Stimulated activated CD8-positive, alpha-beta memory T cell treated with anti-CD3 and anti-CD28 coated beads, Interleukin-4, amount 100 ng/mL, for 1 hour (primary cell): ENCODE measurements at regions not wholly inside any gene's neighbourhood (a gene's known extent, or its start where the extent isn't known, plus 50 kb on each side); places are given as distances from the start of the nearest gene placed in this dataset.

Source experiments
- DNase-seq, 2 donors: peaks; one replicate each; pipeline ENCODE4 v3.0.0-alpha.2; 2020; ENCODE audit warnings: low read depth in 2 of 2, low spot score in 1 of 2

DNA sequence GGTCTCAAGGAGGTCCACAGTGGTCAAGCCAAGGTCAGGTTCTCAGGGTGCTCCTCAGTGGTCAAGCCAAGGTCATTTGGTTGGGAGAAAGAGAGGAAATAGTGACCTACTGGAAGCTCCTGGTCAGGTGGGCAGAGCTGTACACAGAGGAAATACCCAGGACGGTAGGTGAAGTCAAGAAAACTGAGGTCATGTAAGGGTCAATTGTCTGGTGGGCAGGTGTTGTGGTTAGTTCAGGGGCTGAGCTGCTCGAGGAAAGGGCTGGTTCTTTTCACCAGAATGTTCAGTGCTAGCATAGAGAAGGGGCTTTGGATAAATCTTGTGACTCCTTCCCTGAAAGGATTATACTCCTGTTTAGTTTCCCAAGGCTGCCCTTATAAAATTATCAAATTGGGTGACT is 540.5 kb downstream of the VRK1 start:
- no peak for DNase-seq

DNA sequence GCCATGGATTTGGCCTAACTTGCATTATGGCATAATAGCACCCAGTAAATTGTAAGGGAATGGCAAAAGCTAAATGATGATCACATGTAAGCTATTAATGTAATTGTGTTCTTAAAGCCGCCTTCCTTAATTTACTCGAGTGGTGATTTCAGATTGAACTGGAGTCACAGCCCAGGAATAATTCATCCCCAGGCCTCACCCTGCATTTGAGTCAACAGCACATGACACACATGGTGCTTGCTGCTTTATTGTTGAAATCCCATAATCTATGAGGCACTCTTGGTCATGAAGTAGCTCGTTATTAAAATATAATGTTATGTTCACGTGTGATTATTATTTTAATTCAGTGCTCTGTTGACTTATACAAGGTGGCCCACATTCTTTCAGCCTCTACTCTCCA is 547.5 kb downstream of the VRK1 start:
- DNase-seq, result no peak

- no peak for DNase-seq
Measured at GRCh38 chr14:97346675-97347074, 549.5 kb downstream of the VRK1 start.

- no peak for DNase-seq
Measured at GRCh38 chr14:97349463-97349862, 552.3 kb downstream of the VRK1 start.

DNA sequence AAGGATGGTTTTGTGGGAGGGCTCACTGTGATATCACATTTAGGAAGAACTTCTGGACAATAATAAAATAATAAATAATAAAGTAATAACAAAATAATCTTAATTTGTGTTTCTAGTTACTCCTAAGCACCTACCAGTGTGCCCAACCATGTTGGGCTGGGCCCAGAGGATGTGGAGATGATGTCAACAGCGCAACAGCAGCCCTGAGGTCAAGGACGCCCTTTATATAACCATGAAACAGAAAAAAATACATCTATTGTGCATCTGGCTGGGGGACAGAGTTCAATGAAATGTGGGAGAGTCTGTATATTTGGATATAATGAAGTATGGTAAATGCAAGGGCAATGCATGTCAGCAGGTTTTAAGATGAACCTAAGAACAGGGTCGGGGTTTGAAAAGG is 552.8 kb downstream of the VRK1 start:
- no peak for DNase-seq

- DNase-seq, result no peak
Measured at GRCh38 chr14:97350415-97350814, 553.2 kb downstream of the VRK1 start.

- no peak for DNase-seq
Measured at GRCh38 chr14:97350894-97351731, 553.9 kb downstream of the VRK1 start.

DNA sequence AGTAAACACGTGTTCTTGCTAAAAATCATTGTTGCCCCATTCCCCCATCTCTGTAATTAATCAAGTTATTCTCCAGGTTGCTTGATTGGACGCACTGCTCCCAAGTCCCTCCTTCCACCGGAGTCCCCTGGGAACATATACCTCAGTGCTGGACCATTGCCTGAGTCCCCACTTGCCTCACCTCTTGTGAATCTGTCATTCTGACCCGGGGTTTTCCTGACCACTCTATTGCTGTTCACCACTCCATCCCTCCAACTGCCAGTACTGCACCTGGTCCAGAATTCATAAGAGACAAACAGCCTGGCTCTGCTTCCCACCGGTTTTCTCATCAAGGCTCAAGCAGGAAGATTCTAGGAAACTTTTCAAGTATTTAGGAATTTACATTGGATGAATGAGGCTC is 555.9 kb downstream of the VRK1 start:
- DNase-seq, result no peak

GRCh38 chr14:97354119-97354722 is 557.0 kb downstream of the VRK1 start:
- no peak for DNase-seq

- no peak for DNase-seq
Measured at GRCh38 chr14:97359341-97359740, 562.2 kb downstream of the VRK1 start.

- no peak for DNase-seq
Measured at GRCh38 chr14:97361181-97361580, 564.0 kb downstream of the VRK1 start.

DNA sequence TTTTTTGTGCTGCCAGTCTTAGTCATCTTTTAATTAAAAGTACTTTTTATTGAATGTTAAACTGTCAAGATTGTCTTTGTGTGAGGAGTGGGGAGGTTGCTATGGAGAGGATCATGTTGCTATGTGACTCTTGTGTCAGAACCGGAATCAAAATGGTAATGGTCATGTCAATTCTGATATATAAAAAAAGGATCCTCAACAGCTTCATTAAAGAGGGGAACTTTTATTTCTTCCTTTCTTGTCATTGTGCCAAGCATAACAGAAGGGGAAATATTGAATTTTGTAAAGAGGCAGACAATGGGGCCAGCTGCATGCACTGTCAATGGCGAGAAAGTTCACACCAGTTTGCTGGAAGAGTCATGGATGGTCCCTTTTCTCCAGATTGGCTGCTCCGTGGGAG is 564.8 kb downstream of the VRK1 start:
- DNase-seq, result no peak

DNA sequence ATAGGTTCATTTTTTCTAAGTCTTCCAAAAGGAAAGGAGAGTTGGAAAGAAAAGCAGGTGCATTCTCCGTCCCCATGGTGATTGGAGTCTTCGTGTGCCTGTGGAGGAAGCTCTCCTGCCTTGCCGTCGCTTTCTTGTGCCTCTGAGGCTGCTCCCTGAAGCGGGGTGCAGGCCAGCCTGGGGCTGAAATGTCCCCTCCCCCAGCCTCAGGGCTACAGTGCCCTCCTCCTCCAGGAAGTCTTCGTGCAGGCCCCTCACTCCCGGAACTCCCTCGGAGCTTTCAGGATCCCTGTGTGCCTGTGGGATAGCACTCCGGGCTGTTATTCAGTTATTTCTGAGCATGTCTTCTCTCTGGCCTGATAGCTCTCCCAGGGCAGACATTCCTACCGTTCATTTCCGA is 569.2 kb downstream of the VRK1 start:
- no peak for DNase-seq

DNA sequence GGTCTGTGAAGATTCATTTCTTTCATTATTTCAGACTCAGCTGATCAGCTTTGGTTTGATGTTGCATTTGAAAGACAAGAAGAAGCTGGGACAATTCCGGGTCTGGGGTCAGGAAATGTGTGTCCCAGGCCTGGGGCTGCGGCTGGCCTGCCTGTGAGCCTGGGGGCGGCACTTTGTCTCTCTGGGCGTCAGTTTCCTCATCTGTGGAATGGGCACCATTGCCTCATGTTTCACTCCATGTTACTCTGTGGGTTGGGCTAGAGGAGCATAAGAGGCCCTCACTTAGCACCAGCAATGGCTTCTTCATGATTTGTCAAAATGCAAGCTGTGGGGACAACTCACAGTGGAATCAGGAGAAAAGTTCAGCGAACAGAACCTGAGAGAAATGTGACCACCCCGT is 570.1 kb downstream of the VRK1 start:
- no peak for DNase-seq

- no peak for DNase-seq
Measured at GRCh38 chr14:97368049-97368448, 570.9 kb downstream of the VRK1 start.

DNA sequence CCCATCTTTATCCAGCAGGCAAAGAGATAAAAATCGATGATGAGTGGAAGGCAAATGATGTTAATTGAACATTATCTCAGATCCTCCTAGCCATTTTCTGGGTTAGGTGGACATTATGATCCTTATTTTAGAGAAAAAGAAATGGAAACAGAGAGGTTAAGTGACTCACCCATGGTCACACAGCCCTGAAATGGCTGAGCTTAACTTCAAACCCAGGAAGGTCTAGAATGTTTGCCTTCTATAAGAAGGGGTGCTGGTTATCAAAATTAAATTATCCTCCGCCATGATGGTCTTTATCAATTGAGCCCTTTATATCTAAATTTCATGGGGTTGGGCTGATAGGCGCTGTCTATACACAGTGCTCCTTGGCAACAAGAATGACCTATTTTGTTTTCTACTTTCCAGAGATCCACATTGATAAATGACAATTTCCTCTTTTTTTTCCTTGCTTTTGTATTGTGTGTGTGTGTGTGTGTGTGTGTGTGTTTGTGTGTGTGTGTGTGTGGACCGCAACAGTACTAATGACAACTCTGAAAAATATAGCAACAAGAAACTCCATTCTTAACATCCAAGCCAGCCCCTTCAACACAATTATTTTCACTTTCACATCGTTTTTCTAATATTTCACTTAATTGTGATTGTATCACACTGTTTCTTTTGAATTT is 571.9 kb downstream of the VRK1 start:
- DNase-seq, result no peak

DNA sequence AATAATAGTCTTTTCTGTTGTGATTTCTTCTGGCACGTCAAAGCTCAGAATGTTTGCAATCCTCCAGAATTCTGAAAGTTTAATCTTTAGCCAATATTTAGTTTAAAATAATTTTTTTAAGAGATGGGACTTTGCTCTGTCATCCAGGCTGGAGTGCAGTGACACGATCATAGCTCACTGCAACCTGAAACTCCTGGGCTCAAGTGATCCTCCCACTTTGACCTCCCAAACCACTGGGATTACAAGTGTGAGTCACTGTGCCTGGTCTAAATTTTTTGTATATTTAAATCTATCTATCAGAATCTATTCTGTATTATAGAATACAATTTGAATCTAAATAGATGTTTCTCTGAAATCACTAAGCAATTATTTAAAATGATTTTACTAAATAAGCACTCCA is 572.7 kb downstream of the VRK1 start:
- DNase-seq, result no peak

DNA sequence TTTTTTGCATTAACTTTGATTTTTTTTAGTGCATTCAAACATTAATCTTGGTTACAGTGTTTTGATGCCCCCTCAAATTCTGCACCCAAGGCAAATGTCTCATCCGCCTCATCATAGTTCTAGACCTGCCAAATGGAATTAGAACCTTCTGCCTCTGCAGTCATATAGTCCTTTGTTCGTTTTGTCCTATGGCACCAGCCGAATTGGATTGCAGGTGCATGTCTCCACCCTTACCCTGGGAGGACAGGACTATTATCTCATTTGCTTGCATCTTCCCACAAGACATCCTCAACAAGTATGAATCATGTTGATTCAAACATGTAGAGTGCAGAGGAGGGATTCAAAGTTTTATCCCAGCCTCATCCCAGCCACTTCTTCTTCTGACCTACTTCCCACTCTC is 579.1 kb downstream of the VRK1 start:
- DNase-seq, result no peak

DNA sequence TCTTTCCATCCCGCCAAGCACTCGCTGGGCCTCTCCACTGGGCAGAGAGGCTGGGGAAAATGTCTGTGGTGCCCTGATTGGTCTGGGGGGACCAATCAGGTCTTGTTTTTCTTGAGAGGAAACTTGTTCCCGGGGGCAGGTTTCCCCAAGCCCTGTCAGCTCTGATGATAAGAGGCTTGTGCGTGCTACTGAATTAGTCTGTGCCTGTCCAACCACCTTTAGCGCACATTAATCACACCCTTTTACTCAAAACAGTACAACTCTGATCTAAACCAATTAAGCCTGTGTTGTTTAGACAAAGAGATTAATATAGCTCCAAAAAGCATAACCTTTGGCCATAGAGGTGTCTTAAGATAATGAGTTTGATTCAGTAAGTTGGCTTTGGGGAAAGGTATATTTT is 580.4 kb downstream of the VRK1 start:
- DNase-seq, result no peak

DNA sequence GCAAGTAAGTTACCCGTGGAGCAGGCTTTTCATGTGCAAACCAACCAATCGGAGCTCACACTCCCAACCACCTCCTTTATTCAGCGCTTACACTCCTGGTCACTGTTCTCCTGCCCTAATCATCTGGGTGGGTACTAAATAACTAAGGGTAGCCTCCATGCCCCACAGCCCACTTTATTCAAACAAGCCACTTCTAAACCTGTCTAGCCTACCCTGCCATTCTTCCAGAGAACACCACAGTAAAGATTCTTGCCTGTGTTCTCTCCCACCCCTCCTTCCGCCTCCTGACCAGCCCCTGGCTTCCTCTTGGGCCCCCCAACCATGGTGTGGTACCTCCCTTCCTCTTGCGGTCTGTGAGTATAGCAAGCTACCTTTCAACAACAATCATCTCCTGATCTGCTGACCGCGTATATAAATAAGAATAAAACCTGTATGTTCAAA is 581.9 kb downstream of the VRK1 start:
- peak in 1 of 2 donors; percentile 20 for DNase-seq

DNA sequence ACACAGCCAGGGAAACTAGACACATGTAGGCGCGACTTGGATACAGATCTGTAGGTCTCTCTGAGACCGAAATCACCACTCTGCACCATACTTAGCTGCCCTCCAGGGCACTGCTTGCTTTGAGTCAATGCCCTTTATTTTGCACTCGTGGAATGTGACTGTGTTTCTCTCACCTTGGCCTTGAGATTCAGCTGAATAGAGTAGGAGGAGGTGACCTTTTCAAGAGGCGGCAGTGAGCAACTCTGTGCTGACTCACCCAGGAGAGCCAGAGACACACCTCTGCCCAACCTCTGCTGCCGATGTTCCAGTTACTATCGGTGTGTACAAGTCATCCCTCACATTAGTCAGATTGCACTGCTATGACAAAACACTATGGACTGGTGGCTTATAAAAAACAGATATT is 583.4 kb downstream of the VRK1 start:
- peak in 1 of 2 donors; percentile 28 for DNase-seq

DNA sequence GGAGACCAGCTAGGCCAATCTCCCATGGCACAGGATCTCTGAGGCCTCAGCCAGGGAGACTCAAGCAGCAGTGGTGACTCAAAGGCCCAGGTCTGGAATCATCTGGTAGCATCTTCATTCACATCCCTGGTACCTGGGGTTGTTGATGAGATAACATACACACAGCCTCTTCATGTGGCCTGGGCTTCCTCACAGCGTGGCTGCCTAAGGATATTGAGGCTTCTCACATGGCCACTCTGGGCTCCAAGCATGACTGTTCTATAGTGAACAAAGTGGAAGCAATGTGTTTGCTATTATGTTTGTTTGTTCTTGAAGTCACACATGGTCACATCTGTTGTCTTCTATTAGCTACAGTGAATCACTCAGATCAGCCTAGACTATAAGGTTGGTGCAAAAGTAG is 584.1 kb downstream of the VRK1 start:
- DNase-seq, result no peak
